ENCODE measurements at regions not wholly inside any gene's neighbourhood (a gene's known extent, or its start where the extent isn't known, plus 50 kb on each side); places are given as distances from the start of the nearest gene placed in this dataset.

GRCh38 chr20:24784607-24785006, 164.5 kb upstream of the CST7 start:
- TF ChIP-seq CTCF (IDR thresholded peaks at IDR 0.05; ENCODE audit: low read depth, low read length, poor library complexity, severe bottlenecking): no peak
- TF ChIP-seq EZH2phosphoT487 (IDR thresholded peaks at IDR 0.05; ENCODE audit: borderline replicate concordance, low read length): no peak

Data from DOHH2 (cell line).